ENCODE measurements at regions not wholly inside any gene's neighbourhood (a gene's known extent, or its start where the extent isn't known, plus 50 kb on each side); places are given as distances from the start of the nearest gene placed in this dataset.

DNA sequence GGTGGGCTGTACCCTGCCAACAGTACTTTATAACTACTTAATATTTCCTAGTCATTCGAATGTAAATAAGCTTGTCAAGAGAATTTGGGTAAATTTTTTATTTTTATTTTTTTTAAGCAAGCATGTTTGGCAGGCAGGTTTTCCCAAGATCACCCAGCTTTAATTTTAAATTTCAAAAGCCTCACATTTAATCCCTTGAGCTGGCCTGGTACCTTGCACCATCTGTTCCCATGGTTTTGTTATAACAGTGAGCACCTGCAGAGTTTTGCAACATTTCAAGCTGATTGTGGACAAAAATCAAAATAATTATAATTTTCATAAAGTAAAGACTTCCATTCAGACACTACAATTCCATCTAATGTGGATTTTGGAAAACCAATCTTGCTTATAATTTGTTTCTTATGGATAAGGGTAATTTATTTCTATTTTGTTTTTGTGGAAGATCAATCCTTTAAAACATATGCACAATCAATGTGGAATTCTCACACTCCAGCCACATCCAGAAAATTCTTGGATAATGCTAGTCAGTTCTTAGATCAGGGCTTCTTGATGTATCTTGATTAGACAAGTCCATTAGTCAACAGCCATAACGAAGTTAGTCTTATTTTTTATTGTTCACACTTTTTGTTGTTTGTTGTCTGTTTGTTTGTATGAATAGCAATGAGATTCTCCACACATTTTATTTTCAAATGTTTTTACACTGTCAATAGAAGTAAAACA is 689.3 kb downstream of the NR4A2 start:
- DNase-seq: no peak
- H3K9me3 Mint-ChIP-seq (ENCODE audit: unreplicated experiment): no peaks in the 10 kb centered on the region
- intact Hi-C loops (cut with micrococcal nuclease; ENCODE audit: unreplicated experiment): no loop called here
- no peak overlapping the region for H3K27ac Mint-ChIP-seq (ENCODE audit: unreplicated experiment)
- H3K36me3 ChIP-seq (ENCODE audit: control insufficient read depth, insufficient read depth, low read length): no peaks in the 10 kb centered on the region
- no peaks in the 10 kb centered on the region for H3K4me1 Mint-ChIP-seq (ENCODE audit: low read depth, unreplicated experiment)
- no peak for TF ChIP-seq CTCF (IDR thresholded peaks at IDR 0.05; ENCODE audit: insufficient read depth in 1 of 2, low read depth in 1 of 2, low read length in 1 of 2, severe bottlenecking in 1 of 2, unreplicated experiment in 1 of 2)
- no TSS peak for BruUV-seq (replicated peaks)
- H3K4me3 ChIP-seq (ENCODE audit: low read depth, low read length): no peak overlapping the region
- CTCF ChIA-PET: no interaction called here
- no peaks in the 10 kb centered on the region for H3K36me3 Mint-ChIP-seq (ENCODE audit: insufficient read depth, unreplicated experiment)
- H3K4me1 ChIP-seq: no peaks in the 10 kb centered on the region
- H3K9me3 ChIP-seq: no peaks in the 10 kb centered on the region
- H3K27me3 Mint-ChIP-seq (ENCODE audit: insufficient read depth, unreplicated experiment): peaks cover 6% of the 10 kb centered on the region
- no peak overlapping the region for H3K4me3 Mint-ChIP-seq (ENCODE audit: unreplicated experiment)
- POLR2A ChIA-PET: no interaction called here
- H3K27me3 ChIP-seq (replicated peaks; ENCODE audit: control insufficient read depth, insufficient read depth, low read length): no peaks in the 10 kb centered on the region

DNA sequence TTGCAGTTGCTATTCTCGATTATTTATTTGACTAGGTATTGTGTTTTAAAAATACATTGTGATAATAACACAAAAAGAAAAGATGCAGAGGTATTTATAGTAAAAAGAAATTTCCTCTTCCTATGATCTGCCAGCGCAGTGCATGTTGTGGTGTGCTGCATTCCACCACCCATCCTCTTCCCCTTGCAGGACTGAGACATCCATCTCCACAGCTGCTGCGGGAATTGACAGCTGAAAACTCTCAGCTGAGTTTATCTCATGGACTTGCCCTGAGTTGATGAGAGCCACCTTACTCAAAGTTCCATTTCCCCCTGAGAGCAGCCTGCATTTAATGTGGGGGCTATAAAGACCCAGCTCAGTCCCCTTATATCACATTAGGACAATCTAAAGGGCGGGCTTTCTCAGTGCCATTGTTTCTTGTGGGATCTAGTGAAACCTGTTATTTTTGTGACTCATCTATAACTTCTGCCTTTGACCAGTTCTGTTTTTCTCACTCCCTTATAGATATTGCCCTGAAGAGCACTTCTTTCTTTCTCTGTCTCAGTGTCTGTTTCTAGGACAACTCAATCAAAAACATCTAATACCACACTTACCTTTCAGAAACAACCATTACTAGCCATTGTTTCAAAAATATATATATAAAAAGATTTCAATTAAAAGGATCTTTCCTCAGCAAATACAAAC is 698.5 kb downstream of the NR4A2 start:
- ChIA-PET CTCF (no interaction called here), POLR2A (no interaction called here)
- Histone ChIP-seq H3K4me3 (ENCODE audit: low read depth, low read length) (no peak overlapping the region), H3K36me3 (ENCODE audit: control insufficient read depth, insufficient read depth, low read length) (no peaks in the 10 kb centered on the region), H3K4me1 (no peaks in the 10 kb centered on the region), H3K9me3 (no peaks in the 10 kb centered on the region), H3K27me3 (replicated peaks; ENCODE audit: control insufficient read depth, insufficient read depth, low read length) (no peaks in the 10 kb centered on the region)
- H3K9me3 Mint-ChIP-seq (ENCODE audit: unreplicated experiment): no peaks in the 10 kb centered on the region
- no peak overlapping the region for H3K27ac Mint-ChIP-seq (ENCODE audit: unreplicated experiment)
- no TSS peak for BruUV-seq (replicated peaks)
- no peak for TF ChIP-seq CTCF (IDR thresholded peaks at IDR 0.05; ENCODE audit: insufficient read depth in 1 of 2, low read depth in 1 of 2, low read length in 1 of 2, severe bottlenecking in 1 of 2, unreplicated experiment in 1 of 2)
- H3K4me3 Mint-ChIP-seq (ENCODE audit: unreplicated experiment): no peak overlapping the region
- intact Hi-C loops (cut with micrococcal nuclease; ENCODE audit: unreplicated experiment): no loop called here
- no peak for DNase-seq
- H3K4me1 Mint-ChIP-seq (ENCODE audit: low read depth, unreplicated experiment): peaks cover 6% of the 10 kb centered on the region
- no peaks in the 10 kb centered on the region for H3K36me3 Mint-ChIP-seq (ENCODE audit: insufficient read depth, unreplicated experiment)
- peaks cover 4% of the 10 kb centered on the region for H3K27me3 Mint-ChIP-seq (ENCODE audit: insufficient read depth, unreplicated experiment)

DNA sequence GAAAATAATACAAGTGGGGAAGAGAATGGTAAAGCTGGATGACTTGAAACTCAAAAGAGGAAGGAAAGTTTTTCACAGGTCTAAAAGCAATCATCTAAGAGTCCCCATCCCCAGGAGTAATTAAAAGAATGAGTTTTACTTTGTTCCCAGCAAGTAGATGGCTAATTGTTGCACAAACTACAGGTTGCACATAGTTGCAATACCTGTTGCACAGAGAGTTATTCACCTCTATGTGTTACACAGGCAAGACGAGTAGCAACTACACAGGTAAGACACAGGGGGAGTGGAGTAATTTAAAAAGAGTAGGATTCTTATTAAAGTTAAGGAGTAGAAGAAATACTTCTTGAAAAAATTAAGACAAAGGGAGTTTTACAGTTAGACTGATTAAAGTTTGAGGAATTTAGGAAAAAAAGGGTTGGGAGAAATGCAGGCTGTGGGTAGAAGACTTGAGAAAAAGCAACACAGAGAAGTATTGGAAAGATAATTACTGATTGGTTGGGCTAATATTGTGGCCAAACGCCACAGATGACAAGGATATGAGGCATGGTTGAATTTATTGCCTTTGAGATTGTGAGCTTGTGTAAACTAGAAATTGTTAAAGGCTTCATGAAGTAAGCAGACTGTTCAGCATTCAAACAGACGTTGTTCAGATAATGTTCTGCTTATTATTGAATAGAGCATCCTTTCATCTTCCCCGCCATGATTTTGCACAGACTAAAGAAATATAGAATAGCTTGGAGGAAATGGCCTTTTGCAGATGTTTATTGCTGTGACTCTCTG is 699.3 kb downstream of the NR4A2 start:
- Mint-ChIP-seq H3K27ac (ENCODE audit: unreplicated experiment) (no peak overlapping the region), H3K27me3 (ENCODE audit: insufficient read depth, unreplicated experiment) (peaks cover 4% of the 10 kb centered on the region), H3K4me1 (ENCODE audit: low read depth, unreplicated experiment) (peaks cover 6% of the 10 kb centered on the region), H3K4me3 (ENCODE audit: unreplicated experiment) (no peak overlapping the region), H3K36me3 (ENCODE audit: insufficient read depth, unreplicated experiment) (no peaks in the 10 kb centered on the region), H3K9me3 (ENCODE audit: unreplicated experiment) (no peaks in the 10 kb centered on the region)
- no peak for TF ChIP-seq CTCF (IDR thresholded peaks at IDR 0.05; ENCODE audit: insufficient read depth in 1 of 2, low read depth in 1 of 2, low read length in 1 of 2, severe bottlenecking in 1 of 2, unreplicated experiment in 1 of 2)
- no TSS peak for BruUV-seq (replicated peaks)
- Histone ChIP-seq H3K4me1 (no peaks in the 10 kb centered on the region), H3K4me3 (ENCODE audit: low read depth, low read length) (no peak overlapping the region), H3K9me3 (no peaks in the 10 kb centered on the region), H3K27me3 (replicated peaks; ENCODE audit: control insufficient read depth, insufficient read depth, low read length) (no peaks in the 10 kb centered on the region), H3K36me3 (ENCODE audit: control insufficient read depth, insufficient read depth, low read length) (no peaks in the 10 kb centered on the region)
- POLR2A ChIA-PET: no interaction called here
- CTCF ChIA-PET: no interaction called here
- intact Hi-C loops (cut with micrococcal nuclease; ENCODE audit: unreplicated experiment): no loop called here
- DNase-seq: no peak

All from Caco-2 (cell line).